ENCODE measurements at regions not wholly inside any gene's neighbourhood (a gene's known extent, or its start where the extent isn't known, plus 50 kb on each side); places are given as distances from the start of the nearest gene placed in this dataset.

DNA sequence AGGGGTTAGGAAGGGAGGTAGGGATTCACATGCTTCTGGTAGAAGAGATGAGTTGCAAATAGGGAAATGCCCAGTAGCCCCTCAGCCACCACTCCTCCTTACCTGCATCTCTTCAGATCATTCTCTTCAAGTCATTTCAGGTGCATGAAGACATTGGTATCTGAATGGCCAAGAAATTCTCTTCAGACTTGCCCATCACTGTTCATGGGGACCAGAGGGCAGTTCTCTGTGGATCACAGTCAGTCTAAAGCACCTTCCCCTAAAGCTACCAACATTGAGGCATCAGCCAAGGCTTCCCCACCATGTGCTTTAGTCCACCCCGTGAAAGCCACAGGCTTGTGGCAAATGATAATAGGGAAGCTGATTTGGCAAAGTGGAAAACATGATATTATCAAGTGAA is 319.4 kb upstream of the ZNF32 start:
- Histone ChIP-seq H3K9me3 (replicated peaks in 1 of 11) (no peaks in the 10 kb centered on the region), H3K4me1 (peaks cover 26 to 36% (median 34%) of the 10 kb centered on the region in 10 experiments), H3K9ac (no peak overlapping the region), H4K20me1 (peaks cover 0 to 12% (median 0%) of the 10 kb centered on the region in 11 experiments; a peak in 3 of 22 replicates), H3K4me3 (no peak overlapping the region), H3K27ac (no peak overlapping the region), H3K36me3 (no peaks in the 10 kb centered on the region), H3K27me3 (peaks cover 30 to 72% (median 53%) of the 10 kb centered on the region in 11 experiments), H3K4me2 (no peak overlapping the region)
- no peak for TF ChIP-seq Cebpa-rat (IDR thresholded peaks at IDR 0.05)

DNA sequence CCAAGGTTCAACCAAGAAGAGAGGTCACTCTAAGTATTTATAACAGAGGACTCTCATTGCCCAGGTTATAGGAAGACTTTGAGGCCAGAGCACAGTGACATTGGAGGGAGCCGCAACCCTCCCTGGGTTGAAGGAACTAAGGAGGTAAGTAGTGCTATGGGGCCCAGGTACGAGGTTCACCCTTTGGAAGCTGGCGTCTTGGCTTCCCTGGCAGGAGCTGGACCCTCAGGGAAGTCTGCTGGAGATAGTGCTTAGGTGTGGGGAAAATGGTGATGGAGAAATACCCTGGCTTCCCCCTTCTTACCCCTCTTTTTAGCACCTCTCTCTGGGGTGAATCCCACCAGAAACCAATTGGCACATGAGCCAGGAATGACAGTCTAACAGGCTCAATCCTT is 317.9 kb upstream of the ZNF32 start:
- Histone ChIP-seq H3K4me3 (no peak overlapping the region), H3K9ac (no peak overlapping the region), H3K4me2 (peak overlapping the region in 7 of 11 experiments; percentile 64 to 90 (median 84); a peak in 11 of 22 replicates), H3K36me3 (no peaks in the 10 kb centered on the region), H3K4me1 (peaks cover 26 to 38% (median 34%) of the 10 kb centered on the region in 10 experiments), H3K27me3 (peaks cover 41 to 87% (median 68%) of the 10 kb centered on the region in 11 experiments), H3K9me3 (replicated peaks in 1 of 11) (no peaks in the 10 kb centered on the region), H3K27ac (no peak overlapping the region), H4K20me1 (peaks cover 0 to 12% (median 0%) of the 10 kb centered on the region in 11 experiments; a peak in 3 of 22 replicates)
- TF ChIP-seq Cebpa-rat (IDR thresholded peaks at IDR 0.05) = no peak

DNA sequence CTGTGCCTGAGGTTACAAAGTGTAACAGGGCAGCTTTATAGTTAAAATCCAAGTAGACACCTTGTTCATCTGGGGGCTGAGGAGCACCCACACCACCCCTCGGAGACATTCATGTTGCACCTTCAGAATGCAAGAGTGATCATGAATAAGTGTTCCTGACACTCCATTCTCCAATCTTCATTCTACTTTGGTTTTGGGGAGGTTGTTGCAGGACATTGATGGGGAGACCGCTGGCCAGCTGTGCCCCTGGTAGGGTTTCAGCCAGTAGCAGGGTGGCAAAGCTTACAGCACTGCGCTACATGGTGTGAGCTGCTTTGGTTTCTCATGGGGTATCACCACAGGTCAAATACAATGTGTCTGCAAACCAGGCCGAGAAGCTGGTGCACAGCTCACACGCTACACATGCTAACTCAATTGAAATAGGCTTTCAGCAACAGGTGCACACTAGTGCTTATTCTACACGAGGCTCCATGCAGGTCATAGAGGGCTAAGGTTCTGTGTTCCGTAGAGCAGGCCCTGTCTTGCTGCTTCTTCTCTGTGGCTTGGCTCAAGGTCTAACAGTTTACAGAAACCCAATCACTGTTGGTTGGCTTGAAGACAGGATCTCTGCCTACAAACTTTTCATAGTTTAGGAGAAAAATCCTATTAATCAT is 317.4 kb upstream of the ZNF32 start:
- H3K9ac ChIP-seq = no peak overlapping the region
- H3K27ac ChIP-seq = no peak overlapping the region
- peak overlapping the region; percentile 64 to 90 (median 84) for H3K4me2 ChIP-seq
- H3K4me3 ChIP-seq = no peak overlapping the region
- H3K4me1 ChIP-seq = peaks cover 26 to 38% (median 34%) of the 10 kb centered on the region in 10 experiments
- H3K36me3 ChIP-seq = no peaks in the 10 kb centered on the region
- peaks cover 0 to 12% (median 0%) of the 10 kb centered on the region in 11 experiments; a peak in 3 of 22 replicates for H4K20me1 ChIP-seq
- no peaks in the 10 kb centered on the region for H3K9me3 ChIP-seq (replicated peaks in 1 of 11)
- H3K27me3 ChIP-seq = peaks cover 41 to 88% (median 68%) of the 10 kb centered on the region in 11 experiments
- no peak for TF ChIP-seq Cebpa-rat (IDR thresholded peaks at IDR 0.05)

DNA sequence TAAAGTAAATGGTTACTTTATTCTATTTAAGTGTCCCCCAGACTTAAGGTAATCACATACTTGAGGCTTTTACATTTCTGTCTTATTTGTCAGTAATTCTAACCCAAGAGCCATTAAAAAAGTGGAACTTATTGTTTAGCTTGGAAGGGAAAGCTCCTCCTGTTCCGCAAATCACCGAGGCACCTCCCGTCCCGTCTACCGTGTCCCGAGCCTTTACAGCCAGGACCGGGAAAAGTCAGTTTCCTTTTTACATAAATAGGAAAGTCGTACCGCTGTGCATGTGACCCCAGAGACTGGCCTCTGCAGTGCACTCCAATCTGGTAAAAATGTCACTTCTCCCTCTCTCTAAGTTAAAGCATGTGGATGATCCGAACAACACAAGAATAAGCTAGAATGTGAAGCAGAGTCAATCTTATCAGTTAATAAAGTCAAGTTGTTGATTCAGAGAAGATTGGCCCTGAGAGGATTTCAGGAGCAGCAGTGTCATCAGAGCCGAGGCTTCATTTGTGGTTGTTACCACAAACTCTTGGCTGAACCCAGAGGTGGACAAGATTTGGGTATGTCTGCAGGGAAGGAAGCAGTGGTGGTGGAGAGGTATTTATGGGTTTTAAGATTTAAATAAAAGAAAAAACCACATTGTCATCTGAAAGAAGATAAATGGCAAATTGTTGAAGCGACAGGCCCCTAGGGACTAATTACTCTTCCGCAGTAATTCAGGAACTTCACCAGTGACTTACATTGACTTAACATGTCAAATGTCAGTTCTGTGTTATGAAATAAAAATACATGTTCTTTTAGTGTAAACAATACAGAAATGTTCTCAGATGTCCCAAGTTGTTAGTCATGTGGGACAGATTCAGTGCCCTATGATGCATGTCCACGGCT is 316.6 kb upstream of the ZNF32 start:
- Histone ChIP-seq H3K4me2 (peak overlapping the region; percentile 64 to 90 (median 84)), H3K27ac (no peak overlapping the region), H3K4me1 (peaks cover 26 to 38% (median 34%) of the 10 kb centered on the region in 10 experiments), H3K4me3 (peak overlapping the region in 7 of 10 experiments; percentile 5 to 46 (median 21); a peak in 6 of 20 replicates), H3K9ac (no peak overlapping the region; a peak in 2 of 22 replicates), H3K27me3 (peaks cover 41 to 92% (median 68%) of the 10 kb centered on the region in 11 experiments), H3K9me3 (replicated peaks in 1 of 11) (no peaks in the 10 kb centered on the region), H3K36me3 (no peaks in the 10 kb centered on the region), H4K20me1 (peaks cover 0 to 12% (median 0%) of the 10 kb centered on the region in 11 experiments; a peak in 3 of 22 replicates)
- no peak for TF ChIP-seq Cebpa-rat (IDR thresholded peaks at IDR 0.05)

DNA sequence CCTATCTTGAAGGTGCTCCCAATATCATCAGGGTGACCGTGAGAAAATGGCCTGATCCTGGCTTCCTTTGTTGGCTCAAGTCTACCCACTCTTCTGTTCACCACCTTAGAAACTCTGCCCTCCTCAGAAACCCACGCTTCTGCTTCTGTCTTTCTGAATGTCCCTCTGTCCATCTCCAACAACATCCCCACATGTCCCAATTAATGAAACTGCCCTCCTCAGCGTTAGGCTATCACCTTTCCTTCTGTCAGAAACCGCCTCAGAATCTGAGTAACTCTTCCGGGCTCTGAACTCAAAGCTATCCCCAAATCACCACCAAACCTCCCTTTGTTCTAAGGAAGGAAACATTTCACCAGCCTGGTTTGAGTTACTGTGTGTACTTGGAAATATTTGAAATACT is 315.8 kb upstream of the ZNF32 start:
- Histone ChIP-seq H3K4me2 (peak overlapping the region; percentile 64 to 90 (median 84)), H3K9ac (no peak overlapping the region), H3K9me3 (replicated peaks in 1 of 11) (no peaks in the 10 kb centered on the region), H3K27ac (no peak overlapping the region), H4K20me1 (peaks cover 0 to 12% (median 0%) of the 10 kb centered on the region in 11 experiments; a peak in 3 of 22 replicates), H3K4me1 (peaks cover 26 to 38% (median 34%) of the 10 kb centered on the region in 10 experiments), H3K4me3 (0 out of 20 replicates have a peak overlapping the region, but pooled peaks of 1 of the 10 experiments have one; percentile 5), H3K27me3 (peaks cover 41 to 86% (median 61%) of the 10 kb centered on the region in 11 experiments), H3K36me3 (no peaks in the 10 kb centered on the region)
- TF ChIP-seq Cebpa-rat (IDR thresholded peaks at IDR 0.05) = no peak

- no peak for TF ChIP-seq Cebpa-rat (IDR thresholded peaks at IDR 0.05)
- peaks cover 35 to 80% (median 57%) of the 10 kb centered on the region in 11 experiments for H3K27me3 ChIP-seq
- no peak overlapping the region for H3K4me3 ChIP-seq
- H3K4me1 ChIP-seq = peaks cover 26 to 38% (median 34%) of the 10 kb centered on the region in 10 experiments
- H3K27ac ChIP-seq = no peak overlapping the region
- no peaks in the 10 kb centered on the region for H3K36me3 ChIP-seq
- H3K4me2 ChIP-seq = peak overlapping the region; percentile 64 to 90 (median 84)
- H3K9ac ChIP-seq = no peak overlapping the region
- no peaks in the 10 kb centered on the region for H3K9me3 ChIP-seq (replicated peaks in 1 of 11)
- H4K20me1 ChIP-seq = peaks cover 0 to 12% (median 0%) of the 10 kb centered on the region in 11 experiments; a peak in 4 of 22 replicates
Measured at GRCh38 chr10:43963793-43964425, 315.2 kb upstream of the ZNF32 start.

DNA sequence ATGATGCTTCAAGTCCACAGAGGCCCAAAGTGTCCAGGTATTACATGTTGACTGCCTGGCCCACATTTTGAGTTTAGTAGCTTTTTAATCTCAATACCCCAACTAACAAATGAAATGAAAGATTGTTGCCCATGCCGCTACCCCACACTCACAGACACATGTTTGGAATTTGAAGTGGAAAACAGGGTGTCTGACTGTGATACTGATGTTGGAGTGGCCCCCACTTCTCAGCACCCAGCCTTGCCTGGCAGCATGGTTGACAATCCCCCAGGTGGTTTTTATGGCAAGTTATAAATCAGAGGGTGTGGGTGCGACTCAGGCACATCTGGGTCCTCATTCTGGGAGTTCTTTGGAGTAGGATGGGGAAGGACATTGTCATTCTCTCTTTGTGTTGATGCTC is 314.7 kb upstream of the ZNF32 start:
- Histone ChIP-seq H3K36me3 (no peaks in the 10 kb centered on the region), H3K27ac (no peak overlapping the region), H3K4me1 (peaks cover 26 to 38% (median 34%) of the 10 kb centered on the region in 10 experiments), H3K4me3 (no peak overlapping the region), H3K9ac (no peak overlapping the region), H4K20me1 (peaks cover 0 to 12% (median 0%) of the 10 kb centered on the region in 11 experiments; a peak in 4 of 22 replicates), H3K4me2 (peak overlapping the region; percentile 64 to 90 (median 84); a peak in 18 of 22 replicates), H3K27me3 (peaks cover 30 to 75% (median 52%) of the 10 kb centered on the region in 11 experiments), H3K9me3 (replicated peaks in 1 of 11) (no peaks in the 10 kb centered on the region)
- no peak for TF ChIP-seq Cebpa-rat (IDR thresholded peaks at IDR 0.05)

- H3K4me3 ChIP-seq = no peak overlapping the region
- H3K4me2 ChIP-seq = no peak overlapping the region
- peaks cover 22 to 67% (median 43%) of the 10 kb centered on the region in 11 experiments for H3K27me3 ChIP-seq
- TF ChIP-seq Cebpa-rat (IDR thresholded peaks at IDR 0.05) = no peak
- H3K36me3 ChIP-seq = no peaks in the 10 kb centered on the region
- H3K27ac ChIP-seq = no peak overlapping the region
- peaks cover 0 to 12% (median 0%) of the 10 kb centered on the region in 11 experiments; a peak in 4 of 22 replicates for H4K20me1 ChIP-seq
- H3K9me3 ChIP-seq (replicated peaks in 1 of 11) = no peaks in the 10 kb centered on the region; a peak in 1 of 22 replicates
- peaks cover 26 to 38% (median 34%) of the 10 kb centered on the region in 10 experiments for H3K4me1 ChIP-seq
- H3K9ac ChIP-seq = no peak overlapping the region
Measured at GRCh38 chr10:43962346-43963191, 313.9 kb upstream of the ZNF32 start.

Measured in BLaER1 treated with 17β-estradiol and CSF1 and Interleukin-3, amounts not matched to agents 10 nM and 100 nM (cell line).